ENCODE measurements at regions not wholly inside any gene's neighbourhood (a gene's known extent, or its start where the extent isn't known, plus 50 kb on each side); places are given as distances from the start of the nearest gene placed in this dataset.
"Not testable (repeated sequence)": the region's sequence is repeated elsewhere in the genome, so short reads cannot be mapped to it uniquely, and the experiment has no call there.

GRCh38 chr3:25895031-25895430, 105.1 kb downstream of the OXSM start:
- in situ Hi-C loops (cut with HindIII; ENCODE audit: low sequenced_read_pairs): no loop called here

GRCh38 chr3:25895443-25895842, 105.6 kb downstream of the OXSM start:
- in situ Hi-C loops (cut with HindIII; ENCODE audit: low sequenced_read_pairs): no loop called here

GRCh38 chr3:25897019-25897418, 107.1 kb downstream of the OXSM start:
- in situ Hi-C loops (cut with HindIII; ENCODE audit: low sequenced_read_pairs): no loop called here

- in situ Hi-C loops (cut with HindIII; ENCODE audit: low sequenced_read_pairs): no loop called here
These were observed 109.6 kb downstream of the OXSM start for GRCh38 chr3:25899352-25900101.

- in situ Hi-C loops (cut with HindIII; ENCODE audit: low sequenced_read_pairs): no loop called here
These were observed 110.3 kb downstream of the OXSM start for GRCh38 chr3:25900161-25900560.

- in situ Hi-C loops (cut with HindIII; ENCODE audit: low sequenced_read_pairs): no loop called here
These were observed 111.9 kb downstream of the OXSM start for GRCh38 chr3:25901796-25902195.

- in situ Hi-C loops (cut with HindIII; ENCODE audit: low sequenced_read_pairs): no loop called here
These were observed 112.7 kb downstream of the OXSM start for GRCh38 chr3:25902586-25902985.

GRCh38 chr3:25903371-25904129, 113.7 kb downstream of the OXSM start:
- in situ Hi-C loops (cut with HindIII; ENCODE audit: low sequenced_read_pairs): no loop called here

- in situ Hi-C loops (cut with HindIII; ENCODE audit: low sequenced_read_pairs): no loop called here
These were observed 114.3 kb downstream of the OXSM start for GRCh38 chr3:25904206-25904605.

GRCh38 chr3:25906132-25906906, 116.4 kb downstream of the OXSM start:
- in situ Hi-C loops (cut with HindIII; ENCODE audit: low sequenced_read_pairs): no loop called here

- in situ Hi-C loops (cut with HindIII; ENCODE audit: low sequenced_read_pairs): no loop called here
These were observed 117.2 kb downstream of the OXSM start for GRCh38 chr3:25907081-25907480.

GRCh38 chr3:25910105-25910504, 120.2 kb downstream of the OXSM start:
- in situ Hi-C loops (cut with HindIII; ENCODE audit: low sequenced_read_pairs): no loop called here

GRCh38 chr3:25910997-25911396, 121.1 kb downstream of the OXSM start:
- in situ Hi-C loops (cut with HindIII; ENCODE audit: low sequenced_read_pairs): no loop called here

- in situ Hi-C loops (cut with HindIII; ENCODE audit: low sequenced_read_pairs): no loop called here
These were observed 121.8 kb downstream of the OXSM start for GRCh38 chr3:25911525-25912295.

- in situ Hi-C loops (cut with HindIII; ENCODE audit: low sequenced_read_pairs): no loop called here
These were observed 123.3 kb downstream of the OXSM start for GRCh38 chr3:25913179-25913578.

GRCh38 chr3:25915673-25916072, 125.8 kb downstream of the OXSM start:
- in situ Hi-C loops (cut with HindIII; ENCODE audit: low sequenced_read_pairs): no loop called here

- in situ Hi-C loops (cut with HindIII; ENCODE audit: low sequenced_read_pairs): no loop called here
These were observed 126.4 kb downstream of the OXSM start for GRCh38 chr3:25916321-25916720.

- in situ Hi-C loops (cut with HindIII; ENCODE audit: low sequenced_read_pairs): not testable (repeated sequence)
These were observed 142.1 kb downstream of the OXSM start for GRCh38 chr3:25931967-25932366.

- in situ Hi-C loops (cut with HindIII; ENCODE audit: low sequenced_read_pairs): no loop called here
These were observed 148.9 kb downstream of the OXSM start for GRCh38 chr3:25938566-25939325.

- in situ Hi-C loops (cut with HindIII; ENCODE audit: low sequenced_read_pairs): no loop called here
These were observed 151.0 kb downstream of the OXSM start for GRCh38 chr3:25940935-25941334.
